Activated CD4-positive, alpha-beta T cell treated with anti-CD3 and anti-CD28 coated beads, Interleukin-2, amount 50 U/mL, for 48 hours (primary cell): ENCODE measurements at regions not wholly inside any gene's neighbourhood (a gene's known extent, or its start where the extent isn't known, plus 50 kb on each side); places are given as distances from the start of the nearest gene placed in this dataset.
"Not testable (repeated sequence)": the region's sequence is repeated elsewhere in the genome, so short reads cannot be mapped to it uniquely, and the experiment has no call there.

Source experiments
- DNase-seq, 2 experiments: peaks; one replicate each; pipeline ENCODE4 v3.0.0-alpha.2; 2020

DNA sequence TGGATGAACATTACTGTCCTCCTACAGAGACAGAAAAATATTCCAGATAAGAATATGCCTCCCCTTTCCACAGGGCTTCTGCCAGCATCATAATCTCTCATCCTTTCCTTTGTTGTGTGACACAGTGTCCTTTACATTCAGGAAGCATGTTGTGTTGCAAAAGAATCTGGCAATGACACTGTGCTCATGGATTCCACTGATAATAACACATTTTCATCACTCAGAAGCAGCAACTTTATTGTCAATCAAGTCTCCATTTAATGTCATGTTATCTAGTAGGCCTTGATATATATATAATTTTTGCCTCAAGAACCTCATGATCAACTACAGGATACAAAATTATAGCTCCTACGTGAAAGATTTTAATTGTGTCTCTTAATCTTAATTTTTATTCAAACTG is 833.9 kb downstream of the FSTL5 start:
- DNase-seq = no peak

- DNase-seq = no peak
These were observed 842.1 kb downstream of the FSTL5 start for GRCh38 chr4:161321706-161322105.

- DNase-seq = peak in 1 of 2 experiments; percentile 3
These were observed 843.4 kb downstream of the FSTL5 start for GRCh38 chr4:161320377-161320776.

DNA sequence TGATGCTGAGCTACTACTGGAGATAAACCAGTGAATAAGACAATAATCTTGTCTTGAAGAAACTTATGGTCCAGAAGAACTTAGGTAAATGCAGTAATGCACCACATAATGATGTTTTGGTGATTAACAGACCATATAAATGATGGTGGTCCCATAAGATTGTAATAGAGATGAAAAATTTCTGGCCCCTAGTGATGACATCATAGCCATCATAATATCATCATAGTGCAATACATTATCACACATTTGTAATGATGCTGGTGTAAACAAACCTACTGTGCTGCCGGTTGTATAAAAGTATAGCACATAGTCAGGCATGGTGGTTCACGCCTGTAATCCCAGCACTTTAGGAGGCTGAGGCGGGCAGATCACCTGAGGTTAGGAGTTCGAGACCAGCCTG is 846.8 kb downstream of the FSTL5 start:
- DNase-seq = no peak

GRCh38 chr4:161314371-161314770 is 849.4 kb downstream of the FSTL5 start:
- DNase-seq = no peak

DNA sequence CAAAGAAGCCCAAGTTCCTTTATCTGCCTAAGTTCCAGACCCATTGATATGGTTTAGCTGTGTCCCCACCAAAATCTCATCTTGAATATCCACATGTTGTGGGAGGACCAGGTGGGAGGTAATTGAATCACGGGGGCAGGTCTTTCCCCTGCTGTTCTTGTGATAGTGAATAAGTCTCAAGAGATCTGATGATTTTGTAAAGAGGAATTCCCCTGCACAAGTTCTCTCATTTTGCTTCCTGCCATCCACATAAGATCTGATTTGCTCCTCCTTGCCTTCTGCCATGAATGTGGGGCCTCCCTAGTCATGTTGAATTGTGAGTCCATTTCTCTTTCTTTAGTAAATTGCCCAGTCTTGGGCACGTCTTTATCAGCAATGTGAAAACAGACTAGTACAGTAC is 860.2 kb downstream of the FSTL5 start:
- no peak for DNase-seq

GRCh38 chr4:161291222-161291621 is 872.6 kb downstream of the FSTL5 start:
- no peak for DNase-seq

DNA sequence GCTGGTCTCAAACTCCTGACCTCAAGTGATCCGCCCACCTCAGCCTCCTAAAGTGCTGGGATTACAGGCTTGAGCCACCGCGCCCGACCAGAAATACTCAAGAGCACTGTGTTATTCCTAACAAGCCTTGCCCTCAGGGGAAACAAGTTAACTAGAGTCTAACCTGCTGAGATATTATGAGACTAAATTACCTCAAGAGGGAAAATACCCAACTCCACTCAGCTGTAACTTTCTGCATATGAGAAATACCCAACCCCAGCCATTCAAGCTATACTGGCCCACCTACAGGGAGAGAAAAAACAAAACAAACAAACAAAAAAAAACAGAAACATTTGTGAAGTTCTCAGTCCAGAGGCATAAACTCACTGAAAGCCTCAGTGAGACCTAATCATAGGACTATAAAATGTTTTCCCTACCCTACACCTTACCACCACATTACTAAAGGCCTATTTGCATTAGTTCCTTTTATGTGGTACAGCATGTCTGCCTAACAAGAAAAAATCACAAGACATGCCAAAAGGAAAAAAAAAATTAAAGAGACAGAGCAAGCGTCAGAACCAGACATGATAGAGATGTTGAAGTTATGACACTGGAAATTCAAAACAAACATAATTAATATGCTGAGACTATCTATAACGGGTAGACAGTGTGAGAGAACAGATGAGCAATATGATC is 876.0 kb downstream of the FSTL5 start:
- DNase-seq = no peak

DNA sequence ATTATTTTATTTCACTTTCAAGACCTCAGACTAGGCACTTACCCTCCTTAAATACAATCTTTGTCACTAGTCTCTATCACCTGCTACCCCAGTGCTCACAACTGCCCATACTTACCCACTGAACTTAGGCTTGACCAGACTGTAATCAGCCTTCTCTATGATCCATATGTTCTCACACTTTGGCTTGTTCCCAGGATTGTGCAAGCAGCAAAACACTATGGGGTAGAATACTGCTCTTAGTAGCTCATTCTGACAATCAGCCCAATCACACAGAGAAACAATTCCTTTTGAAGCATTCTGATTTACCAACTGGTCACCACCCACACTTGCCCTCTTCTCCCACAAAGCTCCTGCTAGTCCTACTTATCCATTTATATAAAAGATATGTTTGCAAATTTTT is 878.3 kb downstream of the FSTL5 start:
- no peak for DNase-seq

- no peak for DNase-seq
These were observed 882.9 kb downstream of the FSTL5 start for GRCh38 chr4:161280929-161281328.

DNA sequence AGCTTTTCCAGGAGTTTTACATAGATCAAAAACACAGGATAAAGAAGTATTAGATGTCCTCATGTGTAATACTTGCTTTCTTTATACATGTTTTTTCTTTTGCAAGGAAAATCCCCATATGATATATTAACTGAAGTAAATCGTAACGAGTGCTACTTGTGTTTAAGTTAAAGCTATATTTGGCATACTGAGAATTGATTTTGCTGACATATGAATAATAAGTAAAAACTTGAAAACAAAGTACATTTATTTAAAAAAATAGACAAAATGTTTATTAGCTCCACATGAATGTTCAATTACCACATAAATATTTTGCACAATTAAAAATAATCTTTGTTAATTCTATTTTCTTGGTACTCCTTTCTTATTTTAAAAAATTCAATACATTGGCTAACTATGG is 884.7 kb downstream of the FSTL5 start:
- DNase-seq = no peak

- not testable (repeated sequence) for DNase-seq
These were observed 886.5 kb downstream of the FSTL5 start for GRCh38 chr4:161277150-161277787.

GRCh38 chr4:161273607-161274006 is 890.2 kb downstream of the FSTL5 start:
- no peak for DNase-seq

DNA sequence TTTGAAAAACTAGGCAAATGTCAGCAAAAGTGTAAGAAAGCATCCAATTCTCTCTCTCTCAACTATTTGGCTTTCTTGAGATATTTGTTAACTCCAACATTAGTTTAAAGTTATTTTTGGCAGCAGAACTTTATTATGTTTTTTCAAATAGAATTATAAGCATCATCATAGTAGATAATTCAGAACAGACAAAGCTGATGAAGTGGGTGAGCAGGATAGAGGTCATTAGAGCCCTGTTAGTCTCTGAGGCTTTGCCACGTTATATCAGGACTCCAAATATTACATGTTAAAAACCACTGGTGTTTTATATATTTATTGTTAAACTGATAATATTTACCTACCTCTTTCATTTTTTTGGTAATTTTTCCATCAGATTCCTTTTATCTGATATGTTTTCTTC is 903.0 kb downstream of the FSTL5 start:
- DNase-seq = no peak

GRCh38 chr4:161256716-161257115 is 907.1 kb downstream of the FSTL5 start:
- DNase-seq = no peak

- DNase-seq = no peak
These were observed 907.6 kb downstream of the FSTL5 start for GRCh38 chr4:161256172-161256571.

GRCh38 chr4:161254375-161254774 is 909.4 kb downstream of the FSTL5 start:
- DNase-seq = no peak

DNA sequence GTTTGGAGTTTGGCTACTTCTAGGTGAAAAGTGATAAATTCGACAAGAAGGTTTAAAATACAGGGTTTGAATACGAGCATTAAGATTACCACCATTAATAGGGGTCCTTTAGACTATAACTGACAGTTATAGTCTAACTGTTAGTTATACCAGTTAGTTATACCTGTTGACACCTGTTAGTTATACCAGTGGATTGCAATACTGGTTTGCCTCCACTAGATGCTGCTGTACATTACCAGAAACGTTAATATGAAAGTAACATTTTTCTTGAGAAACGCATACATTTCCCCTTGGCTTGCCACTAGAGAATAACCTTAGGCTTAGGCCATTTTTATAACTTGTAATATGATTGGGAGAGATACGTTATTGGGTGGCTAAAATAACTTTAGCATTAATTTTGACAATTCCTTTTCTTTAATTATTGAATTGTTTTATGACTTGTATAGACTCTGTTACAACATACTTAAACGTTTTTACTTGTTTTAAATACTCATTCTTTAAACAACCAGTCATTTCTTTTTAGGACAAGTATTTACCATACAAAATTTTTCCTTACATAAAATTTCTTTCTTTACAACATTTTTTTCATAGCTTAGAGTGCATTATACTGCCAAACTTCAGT is 911.2 kb downstream of the FSTL5 start:
- no peak for DNase-seq

GRCh38 chr4:161249779-161250440 is 913.9 kb downstream of the FSTL5 start:
- DNase-seq = no peak

DNA sequence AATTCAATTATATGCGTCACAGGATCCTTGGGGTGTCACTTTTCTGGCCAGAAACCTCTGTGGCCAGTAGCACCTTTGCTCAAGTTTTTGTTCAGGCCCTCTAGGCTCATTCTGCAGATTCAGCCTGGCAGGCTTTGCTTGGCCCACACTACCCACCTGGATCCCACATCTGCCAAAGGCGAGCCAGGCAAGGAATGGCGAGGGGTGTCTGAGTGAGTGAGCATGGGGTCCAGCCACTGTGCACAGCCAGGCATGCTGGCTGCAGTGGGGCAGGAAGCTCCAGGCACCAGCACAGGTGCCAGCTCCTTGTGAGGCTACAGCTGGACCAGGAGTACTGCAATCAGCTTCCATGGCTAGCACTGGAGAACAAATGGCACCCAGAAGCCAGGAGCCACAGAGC is 914.9 kb downstream of the FSTL5 start:
- no peak for DNase-seq

DNA sequence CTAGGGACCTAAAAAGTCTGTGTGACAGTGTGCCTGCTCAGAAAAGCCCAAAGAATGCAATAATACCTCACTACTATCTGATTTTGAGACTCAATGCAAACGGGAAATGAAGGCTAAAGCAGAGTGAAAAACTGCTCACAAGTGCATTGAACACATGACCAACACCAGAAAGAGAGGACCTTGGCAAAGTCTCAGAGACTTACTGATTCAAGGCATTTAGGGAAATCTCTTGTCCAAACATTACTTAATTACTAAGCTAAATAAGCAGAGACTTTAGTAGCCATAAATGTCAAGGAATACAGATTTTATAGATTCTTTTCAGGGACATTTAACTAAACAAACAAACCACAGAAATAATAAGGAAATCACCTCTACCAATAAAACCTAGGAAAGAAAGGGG is 916.0 kb downstream of the FSTL5 start:
- no peak for DNase-seq

- DNase-seq = no peak
These were observed 925.8 kb downstream of the FSTL5 start for GRCh38 chr4:161238033-161238432.

DNA sequence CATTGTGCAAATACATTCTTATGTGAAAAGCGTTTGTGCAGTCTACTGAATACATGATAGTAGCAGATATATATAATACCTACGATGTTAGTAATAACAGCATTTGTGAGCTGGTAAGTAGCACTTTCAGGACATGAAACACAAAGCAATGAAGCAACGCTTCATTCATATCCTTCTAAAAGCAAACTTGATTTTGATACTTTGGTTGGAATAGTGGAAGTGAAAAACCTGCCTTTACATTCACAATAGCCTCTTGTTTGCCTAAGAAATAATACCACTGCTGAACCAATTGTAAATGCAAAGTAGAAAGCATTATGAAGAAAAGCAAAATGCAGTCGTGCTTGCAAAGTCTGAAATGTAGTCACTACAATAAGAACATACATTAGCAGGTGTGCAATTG is 926.3 kb downstream of the FSTL5 start:
- no peak for DNase-seq

DNA sequence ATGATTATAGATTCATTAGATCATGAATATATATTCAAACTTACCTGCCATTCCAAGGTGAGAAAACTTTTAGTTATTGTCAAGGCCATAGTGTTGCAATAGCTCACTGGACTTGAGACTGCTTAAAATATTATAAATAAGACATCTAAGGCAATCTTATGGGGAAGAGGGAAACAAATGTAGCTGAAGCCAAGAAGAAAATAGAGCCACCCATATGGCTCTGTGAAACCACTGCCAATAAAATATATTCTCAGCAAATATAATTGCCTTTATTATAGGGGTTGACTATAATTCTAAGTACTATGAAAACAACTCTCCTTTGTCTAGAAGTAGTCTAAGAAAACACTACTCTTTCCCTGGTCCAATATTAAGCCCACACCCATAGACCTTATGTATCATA is 938.5 kb downstream of the FSTL5 start:
- DNase-seq = no peak
